Neural cell (in vitro differentiated cells): ENCODE measurements at regions not wholly inside any gene's neighbourhood (a gene's known extent, or its start where the extent isn't known, plus 50 kb on each side); places are given as distances from the start of the nearest gene placed in this dataset.

Experiments used
- CTCF ChIP-seq: fragments of 450-650 bp; IDR thresholded peaks from 2 replicates; pipeline ENCODE4 v1.5.1; 2014; ENCODE audit warnings: antibody characterized with exemption, mild to moderate bottlenecking, moderate library complexity; ENCODE audit not compliant: poor library complexity, severe bottlenecking
- EP300 ChIP-seq: fragments of 450-650 bp; conservative IDR thresholded peaks from 2 replicates; pipeline ENCODE4 v1.6.1; 2014; ENCODE audit warnings: antibody characterized with exemption, mild to moderate bottlenecking, moderate library complexity; ENCODE audit not compliant: poor library complexity, severe bottlenecking
- EZH2 ChIP-seq: fragments of 200-600, 300-800 bp; shearing (Covaris generic), sonication (generic); IDR thresholded peaks from 2 replicates; pipeline ENCODE4 v1.6.1; 2014; ENCODE audit warnings: antibody characterized with exemption, low read length, borderline replicate concordance, mild to moderate bottlenecking; ENCODE audit not compliant: insufficient read depth, poor library complexity, severe bottlenecking
- MXI1 ChIP-seq: fragments of 450-650 bp; conservative IDR thresholded peaks from 2 replicates; pipeline ENCODE4 v1.6.1; 2014; ENCODE audit warnings: antibody characterized with exemption, mild to moderate bottlenecking; ENCODE audit not compliant: poor library complexity, severe bottlenecking
- POLR2AphosphoS5 ChIP-seq: IDR thresholded peaks from 2 replicates; pipeline ENCODE4 v1.6.1; 2012
- RAD21 ChIP-seq: fragments of 450-650 bp; conservative IDR thresholded peaks from 2 replicates; pipeline ENCODE4 v1.6.1; 2014; ENCODE audit warnings: antibody characterized with exemption, mild to moderate bottlenecking, moderate library complexity
- REST ChIP-seq: IDR thresholded peaks from 2 replicates; pipeline ENCODE4 v1.6.1; 2012; ENCODE audit warnings: borderline replicate concordance

GRCh38 chr20:62554898-62555641, 79.3 kb upstream of the GATA5 start:
- TF ChIP-seq CTCF: no peak
- TF ChIP-seq MXI1: no peak
- TF ChIP-seq EP300: no peak
- TF ChIP-seq POLR2AphosphoS5: no peak
- no peak for TF ChIP-seq EZH2
- TF ChIP-seq REST: no peak
- no peak for TF ChIP-seq RAD21
